IMR-90 (cell line): ENCODE measurements at regions not wholly inside any gene's neighbourhood (a gene's known extent, or its start where the extent isn't known, plus 50 kb on each side); places are given as distances from the start of the nearest gene placed in this dataset.

Experiments used
- ATAC-seq: fragments of 200-7000 bp; cut with Tn5 transposase; 2 replicates; pipeline ENCODE4 v1.9.1; 2020; ENCODE audit warnings: low read depth, mild to moderate bottlenecking, moderate library complexity
- BruUV-seq: library from RNA; stranded (reverse); fragments of 400-500 nt; replicated peaks from 2 replicates; lab custom pipeline; 2021; lab: Mats Ljungman, UMichigan
- CTCF ChIA-PET: fragments of 300-600 bp; formaldehyde crosslinking; extraction: SDS; loops from one replicate; lab custom pipeline; 2021; ENCODE audit warnings: antibody characterized with exemption; lab: Yijun Ruan, JAX
- POLR2A ChIA-PET: fragments of 300-600 bp; sonication (Branson Sonifier 250); formaldehyde crosslinking; loops from one replicate; lab custom pipeline; 2022; ENCODE audit warnings: antibody characterized with exemption; ENCODE audit not compliant: unreplicated experiment; lab: Charles Lee
- DNase-seq: peaks from one replicate; pipeline ENCODE4 v3.0.0; 2013
- H2AFZ ChIP-seq: replicated peaks from 2 replicates; pipeline ENCODE3; 2013; ENCODE audit warnings: low read length, mild to moderate bottlenecking; ENCODE audit not compliant: poor library complexity
- H2AK5ac ChIP-seq: 2 replicates; pipeline ENCODE4 v1.6.1; 2013; ENCODE audit warnings: low read depth, low read length, inconsistent platforms
- H2AK9ac ChIP-seq: replicated peaks from 2 replicates; pipeline ENCODE3; 2013; ENCODE audit warnings: mild to moderate bottlenecking, low read depth, low read length, moderate library complexity; ENCODE audit not compliant: poor library complexity
- H2BK120ac ChIP-seq: 2 replicates; pipeline ENCODE4 v1.6.1; 2013; ENCODE audit warnings: low read depth, low read length, inconsistent platforms
- H2BK15ac ChIP-seq: 3 replicates; pipeline ENCODE4 v1.6.1; 2013; ENCODE audit warnings: low read depth, low read length, inconsistent platforms
- H2BK20ac ChIP-seq: 2 replicates; pipeline ENCODE4 v1.6.1; 2013; ENCODE audit warnings: low read depth, mild to moderate bottlenecking, inconsistent platforms, low read length, moderate library complexity
- H2BK5ac ChIP-seq: 2 replicates; pipeline ENCODE4 v1.6.1; 2013; ENCODE audit warnings: mild to moderate bottlenecking, low read depth, low read length, inconsistent platforms; ENCODE audit not compliant: poor library complexity, severe bottlenecking
- H3K14ac ChIP-seq: replicated peaks from 2 replicates; pipeline ENCODE4 v1.6.1; 2013; ENCODE audit warnings: low read depth, low read length, inconsistent platforms
- H3K18ac ChIP-seq: 2 replicates; pipeline ENCODE4 v1.6.1; 2013; ENCODE audit warnings: low read depth, low read length, control low read depth
- H3K23ac ChIP-seq: 2 replicates; pipeline ENCODE4 v1.6.1; 2013; ENCODE audit warnings: low read depth, low read length, inconsistent platforms
- H3K27ac ChIP-seq: 2 replicates; pipeline ENCODE4 v1.5.1; 2013; ENCODE audit warnings: mild to moderate bottlenecking, control low read depth, low read length; ENCODE audit not compliant: insufficient read depth
- H3K27me3 ChIP-seq: 2 replicates; pipeline ENCODE4 v1.6.1; 2013; ENCODE audit warnings: low read length; ENCODE audit not compliant: control insufficient read depth, insufficient read depth
- H3K36me3 ChIP-seq: 2 replicates; pipeline ENCODE4 v1.6.1; 2013; ENCODE audit warnings: low read length, mixed read lengths; ENCODE audit not compliant: control insufficient read depth, insufficient read depth
- H3K4ac ChIP-seq: 2 replicates; pipeline ENCODE4 v1.6.1; 2013; ENCODE audit warnings: low read depth, low read length, inconsistent platforms
- H3K4me1 ChIP-seq: 2 replicates; pipeline ENCODE4 v1.6.1; 2013; ENCODE audit warnings: low read length, mixed read lengths; ENCODE audit not compliant: control insufficient read depth, insufficient read depth
- H3K4me2 ChIP-seq: 2 replicates; pipeline ENCODE4 v1.6.1; 2013; ENCODE audit warnings: low read depth, mild to moderate bottlenecking, control low read depth, low read length, moderate library complexity
- H3K4me3 ChIP-seq: 2 replicates; pipeline ENCODE4 v1.5.1; 2013; ENCODE audit warnings: low read depth, mild to moderate bottlenecking, control low read depth, low read length, moderate library complexity; ENCODE audit not compliant: insufficient read depth
- H3K56ac ChIP-seq: 2 replicates; pipeline ENCODE4 v1.6.1; 2013; ENCODE audit warnings: low read length, inconsistent platforms; ENCODE audit not compliant: insufficient read depth; ENCODE audit errors: extremely low read depth
- H3K79me1 ChIP-seq, 2 experiments: 2 replicates each; pipeline ENCODE4 v1.6.1; 2013; ENCODE audit warnings: low read length in 2 of 2, inconsistent platforms in 1 of 2, low read depth in 1 of 2
- H3K9ac ChIP-seq: 2 replicates; pipeline ENCODE4 v1.6.1; 2013; ENCODE audit warnings: low read depth, low read length, control low read depth
- H3K9me1 ChIP-seq: 2 replicates; pipeline ENCODE4 v1.6.1; 2013; ENCODE audit warnings: low read length, inconsistent platforms; ENCODE audit not compliant: insufficient read depth
- H3K9me3 ChIP-seq: 2 replicates; pipeline ENCODE4 v1.6.1; 2013; ENCODE audit warnings: low read length; ENCODE audit not compliant: control insufficient read depth, insufficient read depth
- H4K20me1 ChIP-seq: 2 replicates; pipeline ENCODE4 v1.6.1; 2013; ENCODE audit warnings: low read length, inconsistent platforms; ENCODE audit not compliant: insufficient read depth
- H4K5ac ChIP-seq: 2 replicates; pipeline ENCODE4 v1.6.1; 2013; ENCODE audit warnings: mild to moderate bottlenecking, low read depth, low read length, control low read depth
- H4K8ac ChIP-seq, 2 experiments: 2 replicates each; pipeline ENCODE4 v1.6.1; 2013; ENCODE audit warnings: low read depth in 2 of 2, low read length in 2 of 2, control low read depth in 1 of 2, inconsistent platforms in 1 of 2
- H4K91ac ChIP-seq: 2 replicates; pipeline ENCODE4 v1.6.1; 2013; ENCODE audit warnings: low read depth, low read length, inconsistent platforms; ENCODE audit not compliant: insufficient read depth
- BHLHE40 ChIP-seq: fragments of 150-350 bp; IDR thresholded peaks from 2 replicates; pipeline ENCODE4 v1.6.1; 2016; ENCODE audit warnings: mild to moderate bottlenecking, low read depth, low read length
- CEBPB ChIP-seq: IDR thresholded peaks from 2 replicates; pipeline ENCODE4 v1.6.1; 2012; ENCODE audit warnings: low read depth, low read length, improper control_type of control experiment
- CHD1 ChIP-seq: IDR thresholded peaks from 2 replicates; pipeline ENCODE4 v1.6.1; 2012; ENCODE audit warnings: low read depth, low read length, improper control_type of control experiment
- CTCF ChIP-seq: conservative IDR thresholded peaks from 2 replicates; pipeline ENCODE4 v1.5.1; 2012; ENCODE audit warnings: mild to moderate bottlenecking, low read depth, low read length, improper control_type of control experiment
- FOS ChIP-seq: fragments of 150-350 bp; IDR thresholded peaks from 2 replicates; pipeline ENCODE4 v1.6.1; 2016; ENCODE audit warnings: low read depth, low read length
- MAFK ChIP-seq: IDR thresholded peaks from 2 replicates; pipeline ENCODE4 v1.6.1; 2012; ENCODE audit warnings: low read depth, low read length, improper control_type of control experiment
- MAZ ChIP-seq: IDR thresholded peaks from 2 replicates; pipeline ENCODE4 v1.6.1; 2012; ENCODE audit warnings: low read depth, mild to moderate bottlenecking, low read length, improper control_type of control experiment, moderate library complexity, borderline replicate concordance
- MXI1 ChIP-seq: IDR thresholded peaks from 2 replicates; pipeline ENCODE4 v1.6.1; 2012; ENCODE audit warnings: low read depth, mild to moderate bottlenecking, low read length, moderate library complexity, borderline replicate concordance
- NFE2L2 ChIP-seq: fragments of 150-350 bp; IDR thresholded peaks from 2 replicates; pipeline ENCODE4 v1.6.1; 2016; ENCODE audit warnings: low read depth, mild to moderate bottlenecking, low read length
- POLR2A ChIP-seq: IDR thresholded peaks from 2 replicates; pipeline ENCODE4 v1.6.1; 2012; ENCODE audit warnings: mild to moderate bottlenecking, low read depth, low read length
- RAD21 ChIP-seq: IDR thresholded peaks from 2 replicates; pipeline ENCODE4 v1.6.1; 2012; ENCODE audit warnings: low read length, improper control_type of control experiment
- RCOR1 ChIP-seq: IDR thresholded peaks from 2 replicates; pipeline ENCODE4 v1.6.1; 2012; ENCODE audit warnings: mild to moderate bottlenecking, low read length, improper control_type of control experiment; ENCODE audit not compliant: insufficient replicate concordance
- RFX5 ChIP-seq: IDR thresholded peaks from 2 replicates; pipeline ENCODE4 v1.8.0; 2012; ENCODE audit warnings: low read depth, mild to moderate bottlenecking, low read length, moderate library complexity
- SMC3 ChIP-seq: fragments of 150-350 bp; IDR thresholded peaks from 2 replicates; pipeline ENCODE4 v1.6.1; 2016; ENCODE audit warnings: low read depth, mild to moderate bottlenecking, antibody characterized with exemption, low read length, moderate library complexity
- WGBS, 2 experiments: methylation state at CpG; one replicate each; pipeline versions ENCODE4 v1.1.5 to v1.1.7; 2013; ENCODE audit warnings: missing lambda C conversion rate in 2 of 2; ENCODE audit not compliant: insufficient read length in 1 of 2; ENCODE audit errors: extremely low coverage in 2 of 2; 5-methylcytosine and 5-hydroxymethylcytosine counted together
- dilution Hi-C: fragments of 300-500 bp; cut with HindIII; formaldehyde crosslinking; loops from one replicate; pipeline ENCODE4 v1.14.3; 2018; ENCODE audit warnings: low sequenced_read_pairs; ENCODE audit not compliant: unreplicated experiment
- in situ Hi-C: fragments of 300-500 bp; cut with MboI; formaldehyde crosslinking; loops from 3 replicates; pipeline ENCODE4 v1.14.3; 2019; ENCODE audit warnings: low sequenced_read_pairs, inconsistent platforms, mixed read lengths
- intact Hi-C: fragments of 100-400 bp; cut with micrococcal nuclease; formaldehyde crosslinking; loops from 2 replicates; pipeline ENCODE4 v1.10.0; 2022
- TF ChIP-seq, protein P1 (sequence below): fragments of 150-350 bp; IDR thresholded peaks from 2 replicates; pipeline ENCODE4 v1.6.1; 2017; ENCODE audit warnings: mild to moderate bottlenecking, antibody characterized with exemption, low read length, low read depth
- TF ChIP-seq, protein P2 (sequence below): fragments of 150-350 bp; IDR thresholded peaks from 2 replicates; pipeline ENCODE4 v1.6.1; 2016; ENCODE audit warnings: low read depth, mild to moderate bottlenecking, low read length, moderate library complexity, borderline replicate concordance

DNA sequence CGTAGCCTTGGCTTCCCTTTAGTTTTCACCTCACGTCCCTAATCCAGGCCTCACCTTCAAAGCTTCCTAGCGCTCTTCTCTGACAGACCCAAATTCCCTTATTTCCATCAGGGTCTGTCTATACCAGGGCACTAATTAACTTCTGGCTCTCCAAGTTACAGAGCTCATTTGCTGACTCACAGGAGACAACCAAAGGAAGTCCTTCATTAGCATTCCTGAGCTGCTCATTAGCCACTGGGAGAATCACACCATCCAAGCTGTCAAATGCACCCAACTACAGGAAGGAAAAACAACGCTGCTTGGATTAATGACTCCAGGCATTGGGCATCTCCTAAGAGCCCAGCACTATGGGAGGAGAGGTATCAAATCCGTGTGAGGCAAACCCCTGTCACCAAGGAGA lies 109.8 kb upstream of the ALK start:
- H4K5ac ChIP-seq = no peak overlapping the region
- H3K9ac ChIP-seq = no peak overlapping the region
- H2BK120ac ChIP-seq = no peak overlapping the region
- no peak overlapping the region for H3K56ac ChIP-seq
- ATAC-seq (no peak), DNase-seq (no peak)
- no peak overlapping the region for H2BK15ac ChIP-seq
- no peaks in the 10 kb centered on the region for H3K4me1 ChIP-seq
- no TSS peak for BruUV-seq
- intact Hi-C loops = no loop called here
- no peak overlapping the region for H2AK9ac ChIP-seq
- H2AFZ ChIP-seq = no peak overlapping the region
- H4K20me1 ChIP-seq = no peaks in the 10 kb centered on the region
- peaks cover 8% of the 10 kb centered on the region for H3K27me3 ChIP-seq
- H3K27ac ChIP-seq = no peak overlapping the region
- no peak overlapping the region for H3K4ac ChIP-seq
- in situ Hi-C loops = no loop called here
- H3K18ac ChIP-seq = no peak overlapping the region
- ChIA-PET CTCF (no interaction called here), POLR2A (no interaction called here)
- no peaks in the 10 kb centered on the region for H3K9me3 ChIP-seq
- dilution Hi-C loops = no loop called here
- no peak overlapping the region for H2AK5ac ChIP-seq
- 49% methylated on average over 2 of the region's 5 CpGs; no CpG with 5 or more reads in 1 of the 2 experiments for WGBS, 2 experiments
- H2BK20ac ChIP-seq = no peak overlapping the region
- no peak overlapping the region for H4K91ac ChIP-seq
- H3K9me1 ChIP-seq = no peaks in the 10 kb centered on the region
- H3K14ac ChIP-seq = no peak overlapping the region
- no peak overlapping the region for H3K4me2 ChIP-seq
- H3K36me3 ChIP-seq = no peaks in the 10 kb centered on the region
- no peak overlapping the region for H2BK5ac ChIP-seq
- no peaks in the 10 kb centered on the region for H3K79me1 ChIP-seq
- H4K8ac ChIP-seq = no peak overlapping the region
- TF ChIP-seq CHD1 = no peak
- no peak for TF ChIP-seq RFX5
- no peak for TF ChIP-seq MAFK
- TF ChIP-seq FOS = no peak
- no peak for TF ChIP-seq CEBPB
- TF ChIP-seq, protein P1, sequence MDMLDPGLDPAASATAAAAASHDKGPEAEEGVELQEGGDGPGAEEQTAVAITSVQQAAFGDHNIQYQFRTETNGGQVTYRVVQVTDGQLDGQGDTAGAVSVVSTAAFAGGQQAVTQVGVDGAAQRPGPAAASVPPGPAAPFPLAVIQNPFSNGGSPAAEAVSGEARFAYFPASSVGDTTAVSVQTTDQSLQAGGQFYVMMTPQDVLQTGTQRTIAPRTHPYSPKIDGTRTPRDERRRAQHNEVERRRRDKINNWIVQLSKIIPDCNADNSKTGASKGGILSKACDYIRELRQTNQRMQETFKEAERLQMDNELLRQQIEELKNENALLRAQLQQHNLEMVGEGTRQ = no peak
- no peak for TF ChIP-seq RAD21
- no peak for TF ChIP-seq BHLHE40
- no peak for TF ChIP-seq NFE2L2
- no peak for TF ChIP-seq MXI1
- TF ChIP-seq CTCF = no peak
- TF ChIP-seq, protein P2, sequence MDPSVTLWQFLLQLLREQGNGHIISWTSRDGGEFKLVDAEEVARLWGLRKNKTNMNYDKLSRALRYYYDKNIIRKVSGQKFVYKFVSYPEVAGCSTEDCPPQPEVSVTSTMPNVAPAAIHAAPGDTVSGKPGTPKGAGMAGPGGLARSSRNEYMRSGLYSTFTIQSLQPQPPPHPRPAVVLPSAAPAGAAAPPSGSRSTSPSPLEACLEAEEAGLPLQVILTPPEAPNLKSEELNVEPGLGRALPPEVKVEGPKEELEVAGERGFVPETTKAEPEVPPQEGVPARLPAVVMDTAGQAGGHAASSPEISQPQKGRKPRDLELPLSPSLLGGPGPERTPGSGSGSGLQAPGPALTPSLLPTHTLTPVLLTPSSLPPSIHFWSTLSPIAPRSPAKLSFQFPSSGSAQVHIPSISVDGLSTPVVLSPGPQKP = no peak
- no peak for TF ChIP-seq RCOR1
- TF ChIP-seq SMC3 = no peak
- TF ChIP-seq MAZ = no peak
- no peak for TF ChIP-seq POLR2A
- no peak overlapping the region for H3K23ac ChIP-seq
- no peak overlapping the region for H3K4me3 ChIP-seq
